ENCODE measurements at regions not wholly inside any gene's neighbourhood (a gene's known extent, or its start where the extent isn't known, plus 50 kb on each side); places are given as distances from the start of the nearest gene placed in this dataset.

DNA sequence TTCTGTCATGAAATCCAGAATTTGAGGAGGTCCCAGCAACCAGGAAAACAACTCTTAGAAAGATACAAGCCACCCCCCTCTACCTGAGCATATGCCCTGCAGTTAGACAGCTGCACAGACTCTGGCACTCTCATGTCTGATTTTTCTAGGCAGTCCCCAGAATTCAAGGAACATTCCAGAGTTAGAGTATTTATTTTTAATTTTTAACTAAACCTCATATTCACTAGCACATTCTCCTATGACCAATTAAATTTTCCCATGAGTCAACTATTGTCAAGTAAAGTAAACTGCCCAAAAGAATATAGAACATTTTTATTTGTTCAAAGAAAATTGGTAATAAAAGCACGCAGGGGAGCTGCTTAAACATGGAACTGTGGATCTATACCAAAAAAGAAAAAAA lies 490.5 kb upstream of the SEMA6A start:
- H3K27ac Mint-ChIP-seq = no peak overlapping the region
- no peak for DNase-seq
- ChIA-PET CTCF (no interaction called here), POLR2A (no interaction called here)
- H3K9me3 Mint-ChIP-seq = peaks cover 3% of the 10 kb centered on the region
- H3K27me3 Mint-ChIP-seq = no peaks in the 10 kb centered on the region
- no peak overlapping the region for H3K4me3 Mint-ChIP-seq
- no peaks in the 10 kb centered on the region for H3K4me1 Mint-ChIP-seq
- H3K36me3 Mint-ChIP-seq (ENCODE audit: low read depth) = no peaks in the 10 kb centered on the region

DNA sequence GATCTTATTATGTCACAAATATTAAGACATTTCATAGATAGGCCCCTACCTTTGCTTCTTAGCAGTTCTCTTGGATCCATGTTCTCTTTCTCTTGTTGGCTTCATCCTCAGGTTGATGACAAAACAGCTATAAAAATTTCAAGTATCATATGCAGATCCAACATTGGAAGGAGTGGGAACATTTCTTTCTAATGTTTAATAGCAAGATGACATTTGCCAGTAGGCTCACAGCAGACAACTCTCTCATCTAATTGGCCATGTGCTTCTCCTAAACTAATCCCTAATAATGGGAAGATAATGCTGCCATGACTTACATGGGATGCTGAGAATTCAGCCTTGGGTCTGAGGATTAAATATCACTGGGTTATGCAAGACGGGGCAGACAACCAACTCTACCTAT lies 485.5 kb upstream of the SEMA6A start:
- no peaks in the 10 kb centered on the region for H3K4me1 Mint-ChIP-seq
- no peak overlapping the region for H3K4me3 Mint-ChIP-seq
- ChIA-PET CTCF (no interaction called here), POLR2A (no interaction called here)
- DNase-seq = no peak
- H3K36me3 Mint-ChIP-seq (ENCODE audit: low read depth) = no peaks in the 10 kb centered on the region
- H3K27ac Mint-ChIP-seq = no peak overlapping the region
- no peaks in the 10 kb centered on the region for H3K9me3 Mint-ChIP-seq
- no peaks in the 10 kb centered on the region for H3K27me3 Mint-ChIP-seq

DNA sequence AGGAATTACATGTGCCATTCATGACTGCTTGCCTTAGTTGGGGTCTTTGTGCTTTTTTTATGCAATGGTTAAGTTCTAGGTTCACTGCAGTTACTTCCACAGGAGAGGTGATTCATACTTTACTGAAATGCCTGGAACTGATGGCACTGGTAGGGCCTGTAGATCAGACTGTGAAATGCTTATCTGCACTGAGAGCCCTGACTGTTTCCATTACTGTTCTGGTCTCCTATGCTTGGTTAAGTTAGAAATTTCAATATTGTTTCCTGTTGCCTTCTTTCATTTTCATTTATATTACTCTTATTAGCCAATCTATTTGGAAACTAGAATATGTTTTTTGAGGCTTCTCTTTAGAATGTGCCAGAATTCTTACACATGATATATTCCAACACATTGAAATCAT lies 484.1 kb upstream of the SEMA6A start:
- Mint-ChIP-seq H3K4me3 (no peak overlapping the region), H3K9me3 (no peaks in the 10 kb centered on the region), H3K27me3 (no peaks in the 10 kb centered on the region), H3K36me3 (ENCODE audit: low read depth) (no peaks in the 10 kb centered on the region), H3K27ac (no peak overlapping the region), H3K4me1 (no peaks in the 10 kb centered on the region)
- DNase-seq = no peak
- ChIA-PET CTCF (no interaction called here), POLR2A (no interaction called here)

DNA sequence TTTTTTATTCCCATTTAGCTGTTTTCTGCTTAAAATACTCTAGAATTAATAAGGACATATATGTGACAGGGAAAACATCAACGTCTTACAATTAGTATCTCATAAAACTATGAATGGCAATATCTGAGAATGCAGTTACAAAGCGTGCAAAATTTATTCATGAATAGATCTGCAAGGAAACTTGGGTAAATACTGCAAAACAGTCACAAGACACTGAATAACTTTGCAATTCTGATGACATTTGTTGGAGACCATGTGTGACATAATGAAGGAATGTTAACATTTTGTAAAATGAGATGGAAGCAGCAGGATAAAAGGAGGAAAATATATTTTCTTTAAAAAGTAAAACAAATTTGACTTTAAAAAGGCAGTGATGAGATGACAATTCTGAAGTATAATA lies 480.9 kb upstream of the SEMA6A start:
- no peak overlapping the region for H3K4me3 Mint-ChIP-seq
- no peaks in the 10 kb centered on the region for H3K27me3 Mint-ChIP-seq
- DNase-seq = no peak
- ChIA-PET CTCF (no interaction called here), POLR2A (no interaction called here)
- no peaks in the 10 kb centered on the region for H3K36me3 Mint-ChIP-seq (ENCODE audit: low read depth)
- H3K4me1 Mint-ChIP-seq = no peaks in the 10 kb centered on the region
- H3K27ac Mint-ChIP-seq = no peak overlapping the region
- H3K9me3 Mint-ChIP-seq = peaks cover 5% of the 10 kb centered on the region

DNA sequence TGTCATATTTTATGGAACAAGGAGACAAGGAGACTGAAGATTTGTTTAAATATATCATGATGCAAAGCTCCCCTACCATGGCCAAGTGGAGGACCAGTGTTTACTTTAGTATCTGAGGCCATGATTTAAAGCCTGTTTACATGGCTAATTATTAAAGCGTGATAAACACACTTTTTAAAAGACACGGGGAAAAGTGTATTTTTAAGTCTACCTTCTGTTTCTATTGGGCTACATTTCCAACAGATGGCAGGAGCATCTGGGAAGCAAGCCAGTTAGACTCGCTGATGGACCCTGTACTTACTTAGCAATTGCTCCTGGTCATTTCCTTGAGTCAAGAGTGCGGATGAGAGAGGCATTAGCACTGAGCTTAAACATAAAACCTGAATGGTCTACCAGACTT lies 480.3 kb upstream of the SEMA6A start:
- Mint-ChIP-seq H3K36me3 (ENCODE audit: low read depth) (no peaks in the 10 kb centered on the region), H3K4me1 (no peaks in the 10 kb centered on the region), H3K9me3 (peaks cover 6% of the 10 kb centered on the region), H3K27ac (no peak overlapping the region), H3K27me3 (no peaks in the 10 kb centered on the region), H3K4me3 (no peak overlapping the region)
- DNase-seq = no peak
- CTCF ChIA-PET = no interaction called here
- POLR2A ChIA-PET = no interaction called here

DNA sequence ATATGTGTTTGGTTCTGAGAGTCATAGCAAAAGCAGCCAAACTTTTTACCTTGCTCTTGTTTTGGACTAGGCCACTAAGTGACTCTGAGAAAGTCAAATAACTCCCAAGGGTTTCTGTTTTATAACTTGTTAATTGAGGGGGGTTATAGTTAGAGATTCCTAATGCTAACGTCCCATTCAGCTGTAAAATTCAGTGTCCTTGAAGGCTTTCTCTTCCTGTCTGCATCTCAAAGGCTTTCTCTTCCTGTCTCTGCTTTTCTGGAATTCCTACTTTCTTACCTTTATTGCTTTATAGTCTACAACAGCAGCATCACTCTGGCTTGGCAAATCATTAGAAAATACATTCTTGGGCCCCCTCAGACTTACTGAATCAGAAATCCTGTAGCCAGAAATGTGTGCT lies 479.5 kb upstream of the SEMA6A start:
- POLR2A ChIA-PET = no interaction called here
- H3K4me3 Mint-ChIP-seq = no peak overlapping the region
- H3K4me1 Mint-ChIP-seq = no peaks in the 10 kb centered on the region
- peaks cover 6% of the 10 kb centered on the region for H3K9me3 Mint-ChIP-seq
- no peaks in the 10 kb centered on the region for H3K36me3 Mint-ChIP-seq (ENCODE audit: low read depth)
- CTCF ChIA-PET = no interaction called here
- H3K27ac Mint-ChIP-seq = no peak overlapping the region
- no peaks in the 10 kb centered on the region for H3K27me3 Mint-ChIP-seq
- no peak for DNase-seq

DNA sequence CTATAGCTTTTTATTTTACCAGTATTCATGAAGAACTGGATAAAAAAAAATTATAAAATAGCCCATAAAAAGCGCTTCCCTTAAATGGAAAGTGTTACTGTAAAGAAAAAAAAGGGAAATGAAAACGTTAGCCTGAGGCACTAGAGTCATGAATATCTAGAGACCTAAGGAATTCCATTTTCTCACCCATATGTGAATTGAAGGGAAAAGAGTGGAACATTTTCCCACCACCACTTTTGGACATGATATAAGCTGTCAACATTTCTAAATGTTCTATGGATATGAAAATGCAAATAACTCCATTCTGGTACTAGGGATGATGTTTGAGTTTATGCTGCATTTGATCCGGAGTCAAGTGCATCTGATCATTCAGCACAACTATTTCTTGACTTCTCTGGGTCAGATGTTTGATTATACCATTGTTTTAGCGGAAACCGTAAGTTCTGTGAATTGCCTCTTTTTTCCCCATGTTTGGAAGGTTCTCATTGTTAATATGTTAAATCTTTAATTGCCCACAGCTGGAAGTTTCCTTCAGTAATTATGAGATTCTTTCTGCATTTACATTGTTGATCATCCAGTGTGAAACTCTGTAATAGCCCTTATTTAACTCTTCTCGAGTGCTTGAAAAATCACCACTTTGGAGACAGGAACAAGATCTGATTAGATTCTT lies 467.4 kb upstream of the SEMA6A start:
- Mint-ChIP-seq H3K4me3 (no peak overlapping the region), H3K4me1 (no peaks in the 10 kb centered on the region), H3K27ac (no peak overlapping the region), H3K27me3 (no peaks in the 10 kb centered on the region), H3K9me3 (peaks cover 3% of the 10 kb centered on the region), H3K36me3 (ENCODE audit: low read depth) (no peaks in the 10 kb centered on the region)
- ChIA-PET POLR2A (no interaction called here), CTCF (no interaction called here)
- no peak for DNase-seq

DNA sequence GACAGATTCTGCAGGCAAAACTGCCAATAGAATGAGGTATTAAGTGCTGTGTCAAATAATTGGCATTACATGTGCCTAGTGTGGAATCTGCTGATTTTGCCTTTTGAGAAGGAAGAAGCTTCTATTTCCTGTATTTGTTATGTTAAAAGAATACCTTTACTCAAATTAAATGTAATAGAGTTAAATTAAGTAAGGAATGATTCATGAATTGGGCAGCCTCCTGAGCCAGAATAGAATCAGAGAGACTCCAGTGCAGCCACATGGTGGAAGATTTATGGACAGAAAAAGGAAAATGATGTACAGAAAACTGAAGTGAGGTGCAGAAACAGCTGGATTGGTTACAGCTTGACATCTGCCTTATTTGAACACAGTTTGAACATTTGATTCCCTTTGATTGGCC lies 464.4 kb upstream of the SEMA6A start:
- Mint-ChIP-seq H3K4me3 (no peak overlapping the region), H3K27me3 (no peaks in the 10 kb centered on the region), H3K9me3 (no peaks in the 10 kb centered on the region), H3K4me1 (no peaks in the 10 kb centered on the region), H3K27ac (no peak overlapping the region), H3K36me3 (ENCODE audit: low read depth) (no peaks in the 10 kb centered on the region)
- ChIA-PET POLR2A (no interaction called here), CTCF (no interaction called here)
- DNase-seq = no peak

DNA sequence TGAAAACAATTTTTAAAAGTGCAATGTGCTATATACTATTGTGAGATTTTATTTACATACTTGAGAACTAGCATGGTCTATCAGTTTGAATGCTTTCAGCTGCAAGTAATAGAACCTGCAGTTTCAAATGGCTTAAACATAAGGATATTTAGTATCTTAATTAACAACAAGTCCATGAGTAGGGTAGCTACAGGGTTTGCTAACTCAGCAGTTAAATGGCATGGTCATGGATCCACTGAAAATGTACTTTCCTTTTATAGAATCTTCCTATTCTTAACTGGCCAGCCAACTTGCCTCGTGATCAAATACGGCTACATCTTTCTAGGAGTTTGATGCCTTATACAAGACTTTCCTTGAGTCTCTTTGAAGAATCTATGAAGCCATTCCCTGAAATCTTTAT lies 452.8 kb upstream of the SEMA6A start:
- DNase-seq = no peak
- ChIA-PET POLR2A (no interaction called here), CTCF (no interaction called here)
- no peaks in the 10 kb centered on the region for H3K4me1 Mint-ChIP-seq
- H3K36me3 Mint-ChIP-seq (ENCODE audit: low read depth) = no peaks in the 10 kb centered on the region
- no peaks in the 10 kb centered on the region for H3K27me3 Mint-ChIP-seq
- H3K9me3 Mint-ChIP-seq = peaks cover 3% of the 10 kb centered on the region
- no peak overlapping the region for H3K4me3 Mint-ChIP-seq
- H3K27ac Mint-ChIP-seq = no peak overlapping the region

DNA sequence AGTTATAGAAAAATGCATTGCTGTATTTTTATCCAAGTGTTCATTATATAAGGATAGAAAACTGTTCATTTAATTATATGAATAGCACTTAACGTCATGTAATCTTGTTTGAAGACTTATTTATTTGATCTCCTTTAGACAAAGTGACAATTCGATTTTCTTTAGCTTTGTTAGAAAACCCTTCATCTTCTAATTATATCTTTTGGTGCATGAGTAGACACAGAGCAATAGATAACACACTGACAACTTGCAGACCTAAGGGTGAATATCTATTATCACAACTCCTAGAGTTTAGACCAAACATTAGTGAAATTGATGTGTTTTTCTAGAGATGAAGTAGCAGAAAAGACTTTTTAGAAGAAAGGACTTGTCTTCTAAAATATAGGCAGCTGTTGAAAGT lies 446.4 kb upstream of the SEMA6A start:
- H3K9me3 Mint-ChIP-seq = no peaks in the 10 kb centered on the region
- H3K4me3 Mint-ChIP-seq = no peak overlapping the region
- H3K36me3 Mint-ChIP-seq (ENCODE audit: low read depth) = no peaks in the 10 kb centered on the region
- DNase-seq = no peak
- ChIA-PET CTCF (no interaction called here), POLR2A (no interaction called here)
- no peak overlapping the region for H3K27ac Mint-ChIP-seq
- H3K4me1 Mint-ChIP-seq = no peaks in the 10 kb centered on the region
- H3K27me3 Mint-ChIP-seq = no peaks in the 10 kb centered on the region

DNA sequence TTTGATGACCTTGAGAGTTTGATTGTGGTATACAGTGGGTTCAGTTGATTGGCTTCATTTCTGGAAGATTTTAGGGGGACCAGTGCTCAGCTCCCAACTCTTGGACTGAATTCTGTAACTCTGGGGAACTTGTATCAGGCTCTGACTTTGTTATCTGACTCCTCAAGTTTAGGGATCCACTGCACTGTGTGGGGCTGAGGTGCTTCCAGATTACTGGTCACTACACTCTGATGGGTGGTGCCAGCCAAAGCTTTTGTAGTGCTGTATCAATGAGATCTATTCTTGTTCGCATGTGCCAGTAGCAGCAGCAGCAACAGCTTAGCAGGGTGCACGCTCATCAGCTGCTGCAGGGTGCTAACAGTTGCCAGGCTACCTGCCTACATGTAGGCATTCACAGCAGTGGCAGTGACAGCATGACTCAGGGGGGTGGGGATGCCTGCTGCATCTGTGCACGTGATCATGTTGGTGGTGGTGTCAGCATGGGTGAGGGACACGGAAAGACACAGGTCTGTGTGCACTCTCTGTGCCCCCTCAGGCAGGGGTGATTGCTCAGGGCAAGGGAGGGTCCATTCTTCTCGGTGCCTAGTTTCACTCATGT lies 438.8 kb upstream of the SEMA6A start:
- no peak overlapping the region for H3K27ac Mint-ChIP-seq
- H3K36me3 Mint-ChIP-seq (ENCODE audit: low read depth) = no peaks in the 10 kb centered on the region
- H3K4me3 Mint-ChIP-seq = no peak overlapping the region
- peaks cover 3% of the 10 kb centered on the region for H3K9me3 Mint-ChIP-seq
- H3K4me1 Mint-ChIP-seq = no peaks in the 10 kb centered on the region
- ChIA-PET CTCF (no interaction called here), POLR2A (no interaction called here)
- no peaks in the 10 kb centered on the region for H3K27me3 Mint-ChIP-seq
- DNase-seq = no peak

DNA sequence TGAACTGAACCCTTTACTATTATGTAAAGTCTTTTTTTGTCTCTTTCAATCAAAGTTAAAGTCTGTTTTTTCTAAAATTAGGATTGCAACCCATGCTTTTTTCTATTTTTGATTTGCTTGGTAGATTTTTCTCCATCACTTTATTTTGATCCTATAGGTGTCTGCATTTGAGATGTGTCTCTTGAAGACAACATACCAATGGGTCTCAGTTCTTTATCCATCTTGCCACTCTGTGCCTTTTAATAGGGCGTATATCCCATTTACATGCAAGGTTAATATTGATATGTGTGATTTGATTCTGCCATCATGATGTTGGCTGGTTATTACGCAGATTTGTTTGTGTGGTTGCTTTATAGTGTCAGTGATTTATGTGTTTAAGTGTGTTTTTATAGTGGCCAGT lies 436.0 kb upstream of the SEMA6A start:
- Mint-ChIP-seq H3K9me3 (peaks cover 5% of the 10 kb centered on the region), H3K36me3 (ENCODE audit: low read depth) (no peaks in the 10 kb centered on the region), H3K27ac (no peak overlapping the region), H3K4me3 (no peak overlapping the region), H3K27me3 (no peaks in the 10 kb centered on the region), H3K4me1 (no peaks in the 10 kb centered on the region)
- CTCF ChIA-PET = no interaction called here
- POLR2A ChIA-PET = no interaction called here
- DNase-seq = no peak

DNA sequence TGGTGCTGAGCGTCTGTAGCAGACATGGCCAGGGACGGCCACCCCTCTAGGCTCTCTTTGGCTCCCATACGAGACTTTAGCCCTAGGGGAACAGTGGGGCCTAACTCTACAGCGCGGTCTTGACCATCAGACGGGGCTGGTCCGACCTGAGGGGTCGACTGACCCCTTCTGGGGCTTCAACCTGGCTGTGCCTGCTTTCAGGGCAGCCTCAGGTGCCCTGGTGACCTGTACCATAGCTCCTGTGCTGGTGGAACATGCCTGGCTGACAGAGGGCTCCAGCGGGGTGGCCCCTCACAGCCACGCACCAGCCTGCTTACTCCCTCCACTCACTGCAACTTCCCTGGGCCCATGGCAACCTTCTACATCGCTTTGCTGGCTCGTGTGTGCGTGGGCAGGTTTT lies 423.4 kb upstream of the SEMA6A start:
- H3K9me3 Mint-ChIP-seq = peaks cover 4% of the 10 kb centered on the region
- no peaks in the 10 kb centered on the region for H3K36me3 Mint-ChIP-seq (ENCODE audit: low read depth)
- no peaks in the 10 kb centered on the region for H3K27me3 Mint-ChIP-seq
- CTCF ChIA-PET = no interaction called here
- no peak overlapping the region for H3K4me3 Mint-ChIP-seq
- no peak for DNase-seq
- POLR2A ChIA-PET = no interaction called here
- no peaks in the 10 kb centered on the region for H3K4me1 Mint-ChIP-seq
- H3K27ac Mint-ChIP-seq = no peak overlapping the region

DNA sequence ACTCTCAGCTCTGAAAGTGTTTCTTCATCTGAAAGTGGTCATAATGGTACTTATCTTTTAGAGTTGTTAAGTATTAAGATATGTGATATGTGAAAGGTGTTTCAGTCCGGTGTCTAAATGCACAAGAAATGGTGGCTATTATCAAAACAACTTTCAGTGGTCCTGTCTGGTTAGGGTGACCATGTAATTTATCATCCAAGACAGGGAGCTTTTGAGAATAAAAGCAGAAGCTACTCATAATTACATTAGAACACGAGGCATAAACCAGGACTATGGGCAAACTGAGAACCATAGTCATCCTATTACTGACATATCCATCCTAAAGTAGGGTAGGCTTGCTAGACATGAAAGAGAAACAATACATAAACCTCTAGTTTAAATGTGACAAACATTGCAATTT lies 418.1 kb upstream of the SEMA6A start:
- Mint-ChIP-seq H3K27me3 (no peaks in the 10 kb centered on the region), H3K36me3 (ENCODE audit: low read depth) (no peaks in the 10 kb centered on the region), H3K4me3 (no peak overlapping the region), H3K9me3 (peaks cover 2% of the 10 kb centered on the region), H3K27ac (no peak overlapping the region), H3K4me1 (no peaks in the 10 kb centered on the region)
- no peak for DNase-seq
- ChIA-PET CTCF (no interaction called here), POLR2A (no interaction called here)

DNA sequence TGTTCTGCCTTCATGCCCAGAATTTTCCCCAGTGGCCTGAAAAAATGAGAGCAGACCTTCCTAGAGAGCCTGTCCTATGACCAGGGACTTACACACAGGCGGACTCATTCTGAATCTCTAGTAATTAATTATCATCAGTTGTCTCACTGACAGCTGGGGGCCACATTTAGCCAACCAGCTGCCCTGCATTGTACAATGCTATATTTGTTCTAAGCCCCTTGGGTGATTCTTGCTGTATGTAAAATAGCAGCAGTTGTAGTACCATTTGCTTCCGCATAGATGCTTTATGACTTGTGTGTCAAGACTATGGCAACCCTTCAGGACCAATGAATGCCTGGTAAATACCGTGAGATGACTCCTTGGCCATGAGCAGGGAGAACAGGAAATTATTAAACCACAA lies 415.4 kb upstream of the SEMA6A start:
- Mint-ChIP-seq H3K4me1 (no peaks in the 10 kb centered on the region), H3K9me3 (no peaks in the 10 kb centered on the region), H3K27ac (no peak overlapping the region), H3K36me3 (ENCODE audit: low read depth) (no peaks in the 10 kb centered on the region), H3K4me3 (no peak overlapping the region), H3K27me3 (no peaks in the 10 kb centered on the region)
- POLR2A ChIA-PET = no interaction called here
- no peak for DNase-seq
- CTCF ChIA-PET = no interaction called here
